ENCODE measurements at regions not wholly inside any gene's neighbourhood (a gene's known extent, or its start where the extent isn't known, plus 50 kb on each side); places are given as distances from the start of the nearest gene placed in this dataset.

DNA sequence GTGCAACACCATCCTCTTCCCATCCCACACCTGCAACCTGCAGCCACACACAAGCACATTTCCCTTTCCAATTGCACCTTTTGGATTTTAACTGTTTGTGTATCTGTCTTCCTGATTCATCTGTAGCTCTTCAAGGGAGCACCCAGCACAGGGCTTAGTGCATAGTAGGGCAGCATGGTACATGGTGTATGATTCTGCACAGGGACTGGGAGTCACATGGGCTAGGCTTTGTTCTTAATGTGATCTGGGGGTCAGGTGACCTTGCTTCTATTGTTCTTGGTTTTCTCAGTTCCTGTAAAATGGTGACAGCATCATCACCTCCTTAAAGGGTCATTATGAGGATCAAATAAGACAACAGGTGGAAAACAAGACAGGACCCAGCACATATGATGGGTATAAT lies 419.3 kb downstream of the MATN1 start:
- H3K4me3 ChIP-seq (ENCODE audit: low read length) = no peak overlapping the region
- no peaks in the 10 kb centered on the region for H3K9me3 ChIP-seq (ENCODE audit: low read length)
- H3K4me1 ChIP-seq (ENCODE audit: low read length) = peaks cover under 1% of the 10 kb centered on the region; the same call in 1 of the 2 replicates
- no peak overlapping the region for H2AFZ ChIP-seq (ENCODE audit: low read length)
- no peak overlapping the region for H3K4me2 ChIP-seq (ENCODE audit: low read depth, low read length, poor library complexity, severe bottlenecking)
- no peaks in the 10 kb centered on the region for H3K27me3 ChIP-seq (ENCODE audit: low read length)
- DNase-seq = no peak
- H3K27ac ChIP-seq (ENCODE audit: low read length) = no peak overlapping the region
- H3K9ac ChIP-seq (ENCODE audit: low read length) = no peak overlapping the region
- no peaks in the 10 kb centered on the region for H4K20me1 ChIP-seq (ENCODE audit: insufficient read depth, low read depth, low read length)
- H3K36me3 ChIP-seq (ENCODE audit: insufficient read depth, low read length) = no peaks in the 10 kb centered on the region
- H3K79me2 ChIP-seq (ENCODE audit: low read length) = no peaks in the 10 kb centered on the region
- H3K9me2 ChIP-seq (replicated peaks; ENCODE audit: insufficient read depth, low read length) = no peaks in the 10 kb centered on the region

DNA sequence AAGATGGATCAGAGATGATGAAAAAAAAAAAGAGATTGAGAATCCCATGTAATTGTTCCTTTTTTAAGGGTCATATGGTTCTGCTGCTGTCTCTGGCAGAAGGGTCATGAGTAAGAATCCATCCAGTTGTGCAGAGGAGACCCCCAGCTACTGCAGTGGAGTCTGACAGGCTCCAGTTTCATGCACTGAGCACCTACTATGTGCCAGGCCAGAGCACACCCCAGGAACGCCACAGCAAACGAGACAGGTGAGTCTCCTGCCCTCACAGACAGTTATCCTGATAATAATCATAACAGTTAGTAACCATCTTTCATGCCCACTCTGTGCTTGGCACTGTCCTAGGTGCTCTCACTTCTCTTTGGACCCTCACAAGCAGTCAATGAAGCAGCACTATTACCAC lies 420.0 kb downstream of the MATN1 start:
- H2AFZ ChIP-seq (ENCODE audit: low read length) = no peak overlapping the region
- no peak overlapping the region for H3K4me2 ChIP-seq (ENCODE audit: low read depth, low read length, poor library complexity, severe bottlenecking)
- no peaks in the 10 kb centered on the region for H3K36me3 ChIP-seq (ENCODE audit: insufficient read depth, low read length)
- H3K4me3 ChIP-seq (ENCODE audit: low read length) = no peak overlapping the region
- H3K79me2 ChIP-seq (ENCODE audit: low read length) = no peaks in the 10 kb centered on the region
- no peaks in the 10 kb centered on the region for H3K9me2 ChIP-seq (replicated peaks; ENCODE audit: insufficient read depth, low read length)
- H3K9ac ChIP-seq (ENCODE audit: low read length) = no peak overlapping the region
- peaks cover 6% of the 10 kb centered on the region for H3K4me1 ChIP-seq (ENCODE audit: low read length)
- no peaks in the 10 kb centered on the region for H3K27me3 ChIP-seq (ENCODE audit: low read length)
- H3K27ac ChIP-seq (ENCODE audit: low read length) = no peak overlapping the region
- no peak for DNase-seq
- H3K9me3 ChIP-seq (ENCODE audit: low read length) = no peaks in the 10 kb centered on the region
- H4K20me1 ChIP-seq (ENCODE audit: insufficient read depth, low read depth, low read length) = no peaks in the 10 kb centered on the region

DNA sequence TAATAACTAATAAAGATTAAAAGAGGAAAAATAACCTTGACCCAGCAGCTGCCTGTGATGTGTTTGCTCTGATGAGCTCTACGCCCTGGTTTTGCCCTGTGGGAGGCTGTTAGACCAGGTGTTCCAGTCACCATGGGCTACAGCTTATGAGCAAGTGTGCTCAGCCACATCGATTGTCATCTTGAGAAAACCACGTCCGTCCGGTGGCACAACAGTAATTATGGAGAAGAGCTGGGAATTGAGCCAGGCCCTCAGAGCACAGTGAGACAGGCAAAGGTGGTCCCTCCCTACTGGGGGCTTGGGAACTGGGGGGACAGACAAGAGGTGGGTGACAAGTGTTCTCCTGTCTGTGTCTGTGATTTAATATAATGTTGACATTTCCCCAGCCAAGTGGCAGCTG lies 420.5 kb downstream of the MATN1 start:
- Histone ChIP-seq H4K20me1 (ENCODE audit: insufficient read depth, low read depth, low read length) (no peaks in the 10 kb centered on the region), H3K27me3 (ENCODE audit: low read length) (no peaks in the 10 kb centered on the region; the same call in 1 of the 2 replicates), H3K4me3 (ENCODE audit: low read length) (no peak overlapping the region), H3K9ac (ENCODE audit: low read length) (no peak overlapping the region), H3K27ac (ENCODE audit: low read length) (no peak overlapping the region), H3K9me2 (replicated peaks; ENCODE audit: insufficient read depth, low read length) (no peaks in the 10 kb centered on the region), H3K9me3 (ENCODE audit: low read length) (no peaks in the 10 kb centered on the region), H2AFZ (ENCODE audit: low read length) (no peak overlapping the region), H3K4me1 (ENCODE audit: low read length) (peaks cover 6% of the 10 kb centered on the region), H3K79me2 (ENCODE audit: low read length) (no peaks in the 10 kb centered on the region), H3K36me3 (ENCODE audit: insufficient read depth, low read length) (no peaks in the 10 kb centered on the region), H3K4me2 (ENCODE audit: low read depth, low read length, poor library complexity, severe bottlenecking) (no peak overlapping the region)
- no peak for DNase-seq

DNA sequence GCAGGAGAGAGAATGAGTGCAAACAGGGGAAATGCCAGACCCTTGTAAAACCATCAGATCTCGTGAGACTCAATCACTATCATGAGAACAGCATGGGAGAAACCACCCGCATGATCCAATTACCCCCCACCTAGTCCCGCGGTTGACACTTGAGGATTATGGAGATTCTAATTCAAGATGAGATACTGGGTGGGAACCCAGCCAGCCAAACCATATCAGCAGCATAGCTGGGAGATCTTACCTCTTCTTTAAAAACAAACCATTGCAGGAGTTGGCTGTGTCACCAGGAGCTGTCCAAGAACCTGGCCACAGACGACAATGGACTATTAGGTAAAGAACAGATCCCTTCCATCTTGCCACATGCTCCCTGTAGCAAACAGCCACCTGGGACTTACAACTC lies 422.7 kb downstream of the MATN1 start:
- H2AFZ ChIP-seq (ENCODE audit: low read length) = no peak overlapping the region
- H3K4me2 ChIP-seq (ENCODE audit: low read depth, low read length, poor library complexity, severe bottlenecking) = no peak overlapping the region
- no peak overlapping the region for H3K9ac ChIP-seq (ENCODE audit: low read length)
- H3K27ac ChIP-seq (ENCODE audit: low read length) = no peak overlapping the region
- no peak overlapping the region for H3K4me3 ChIP-seq (ENCODE audit: low read length)
- no peaks in the 10 kb centered on the region for H3K79me2 ChIP-seq (ENCODE audit: low read length)
- no peaks in the 10 kb centered on the region for H3K9me2 ChIP-seq (replicated peaks; ENCODE audit: insufficient read depth, low read length)
- no peaks in the 10 kb centered on the region for H3K9me3 ChIP-seq (ENCODE audit: low read length)
- no peaks in the 10 kb centered on the region; the same call in 1 of the 2 replicates for H3K27me3 ChIP-seq (ENCODE audit: low read length)
- H3K4me1 ChIP-seq (ENCODE audit: low read length) = peaks cover 6% of the 10 kb centered on the region
- H3K36me3 ChIP-seq (ENCODE audit: insufficient read depth, low read length) = no peaks in the 10 kb centered on the region
- DNase-seq = no peak
- no peaks in the 10 kb centered on the region for H4K20me1 ChIP-seq (ENCODE audit: insufficient read depth, low read depth, low read length)

DNA sequence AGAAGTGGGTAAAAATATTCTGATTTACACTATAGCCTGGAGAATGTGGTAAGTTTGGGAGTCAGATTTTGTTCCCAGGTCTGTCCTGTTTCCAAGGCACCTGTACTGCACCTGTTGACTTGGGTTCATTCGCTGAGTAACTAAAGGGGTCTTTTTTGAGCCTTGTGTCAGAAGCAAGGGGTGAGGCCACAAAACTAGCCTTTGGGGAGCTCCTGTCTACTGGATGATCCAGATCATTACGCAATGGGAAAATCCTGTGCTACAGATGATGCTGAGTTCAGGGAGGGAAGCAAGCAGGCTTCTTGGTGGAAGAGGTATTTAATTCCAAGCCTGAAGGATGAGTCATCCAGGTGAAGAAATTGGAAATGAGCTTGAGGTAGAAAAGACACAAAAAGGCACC lies 424.0 kb downstream of the MATN1 start:
- Histone ChIP-seq H3K9me2 (replicated peaks; ENCODE audit: insufficient read depth, low read length) (no peaks in the 10 kb centered on the region), H3K27me3 (ENCODE audit: low read length) (no peaks in the 10 kb centered on the region; the same call in 1 of the 2 replicates), H3K27ac (ENCODE audit: low read length) (no peak overlapping the region), H3K4me2 (ENCODE audit: low read depth, low read length, poor library complexity, severe bottlenecking) (no peak overlapping the region), H3K9ac (ENCODE audit: low read length) (no peak overlapping the region), H2AFZ (ENCODE audit: low read length) (no peak overlapping the region), H3K9me3 (ENCODE audit: low read length) (no peaks in the 10 kb centered on the region), H4K20me1 (ENCODE audit: insufficient read depth, low read depth, low read length) (no peaks in the 10 kb centered on the region), H3K36me3 (ENCODE audit: insufficient read depth, low read length) (no peaks in the 10 kb centered on the region), H3K79me2 (ENCODE audit: low read length) (no peaks in the 10 kb centered on the region), H3K4me3 (ENCODE audit: low read length) (no peak overlapping the region), H3K4me1 (ENCODE audit: low read length) (peaks cover 6% of the 10 kb centered on the region)
- DNase-seq = no peak

DNA sequence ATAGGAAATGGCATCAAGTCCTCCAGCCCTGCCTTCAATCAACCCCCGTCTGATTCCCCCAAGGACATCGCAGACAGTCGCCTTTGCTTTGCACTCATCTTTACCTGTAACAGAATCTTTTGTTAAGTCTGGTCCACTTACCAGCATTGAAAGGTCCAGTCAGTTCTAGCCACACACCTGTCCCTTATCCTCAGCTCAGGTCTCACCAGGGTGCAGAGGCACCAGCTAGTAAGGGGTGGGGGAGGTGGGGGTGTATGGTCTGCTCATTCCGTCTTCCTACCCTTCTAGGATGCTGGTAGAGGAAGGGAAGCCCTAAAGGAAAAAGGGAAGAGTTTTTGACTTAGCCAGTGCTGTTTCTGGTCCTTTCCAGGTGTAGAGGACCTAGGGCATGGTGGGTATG lies 427.7 kb downstream of the MATN1 start:
- Histone ChIP-seq H3K9me2 (replicated peaks; ENCODE audit: insufficient read depth, low read length) (no peaks in the 10 kb centered on the region), H4K20me1 (ENCODE audit: insufficient read depth, low read depth, low read length) (no peaks in the 10 kb centered on the region), H3K4me1 (ENCODE audit: low read length) (peaks cover 6% of the 10 kb centered on the region), H3K9ac (ENCODE audit: low read length) (no peak overlapping the region), H3K27me3 (ENCODE audit: low read length) (no peaks in the 10 kb centered on the region; the same call in 1 of the 2 replicates), H3K9me3 (ENCODE audit: low read length) (no peaks in the 10 kb centered on the region), H3K4me3 (ENCODE audit: low read length) (no peak overlapping the region), H3K79me2 (ENCODE audit: low read length) (no peaks in the 10 kb centered on the region), H3K27ac (ENCODE audit: low read length) (no peak overlapping the region), H3K36me3 (ENCODE audit: insufficient read depth, low read length) (no peaks in the 10 kb centered on the region), H3K4me2 (ENCODE audit: low read depth, low read length, poor library complexity, severe bottlenecking) (no peak overlapping the region), H2AFZ (ENCODE audit: low read length) (no peak overlapping the region)
- DNase-seq = no peak

DNA sequence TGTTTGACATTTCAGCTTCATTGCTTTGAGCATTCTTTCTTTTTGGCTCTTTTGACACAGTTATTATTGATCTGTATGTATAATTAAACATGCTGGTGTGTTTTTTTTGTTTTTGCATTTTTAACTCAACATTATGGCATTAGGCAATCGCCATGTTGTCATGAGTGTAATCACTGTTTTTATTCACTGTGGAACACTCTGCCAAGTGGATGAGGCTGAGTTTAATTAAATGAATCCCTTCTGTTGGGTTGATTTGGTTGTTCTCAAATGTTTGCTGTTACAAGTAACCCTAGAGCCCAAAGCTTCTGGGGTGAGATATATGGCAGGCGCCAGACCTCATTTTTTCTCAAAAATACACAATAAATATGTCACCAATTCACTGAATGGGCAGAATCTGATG lies 428.1 kb downstream of the MATN1 start:
- H3K36me3 ChIP-seq (ENCODE audit: insufficient read depth, low read length) = no peaks in the 10 kb centered on the region
- H3K4me2 ChIP-seq (ENCODE audit: low read depth, low read length, poor library complexity, severe bottlenecking) = no peak overlapping the region
- H3K4me1 ChIP-seq (ENCODE audit: low read length) = peaks cover 6% of the 10 kb centered on the region
- no peaks in the 10 kb centered on the region for H3K9me2 ChIP-seq (replicated peaks; ENCODE audit: insufficient read depth, low read length)
- H2AFZ ChIP-seq (ENCODE audit: low read length) = no peak overlapping the region
- no peaks in the 10 kb centered on the region for H3K9me3 ChIP-seq (ENCODE audit: low read length)
- H4K20me1 ChIP-seq (ENCODE audit: insufficient read depth, low read depth, low read length) = no peaks in the 10 kb centered on the region
- no peaks in the 10 kb centered on the region; the same call in 1 of the 2 replicates for H3K27me3 ChIP-seq (ENCODE audit: low read length)
- DNase-seq = no peak
- H3K27ac ChIP-seq (ENCODE audit: low read length) = no peak overlapping the region
- no peaks in the 10 kb centered on the region for H3K79me2 ChIP-seq (ENCODE audit: low read length)
- H3K4me3 ChIP-seq (ENCODE audit: low read length) = no peak overlapping the region
- no peak overlapping the region for H3K9ac ChIP-seq (ENCODE audit: low read length)

DNA sequence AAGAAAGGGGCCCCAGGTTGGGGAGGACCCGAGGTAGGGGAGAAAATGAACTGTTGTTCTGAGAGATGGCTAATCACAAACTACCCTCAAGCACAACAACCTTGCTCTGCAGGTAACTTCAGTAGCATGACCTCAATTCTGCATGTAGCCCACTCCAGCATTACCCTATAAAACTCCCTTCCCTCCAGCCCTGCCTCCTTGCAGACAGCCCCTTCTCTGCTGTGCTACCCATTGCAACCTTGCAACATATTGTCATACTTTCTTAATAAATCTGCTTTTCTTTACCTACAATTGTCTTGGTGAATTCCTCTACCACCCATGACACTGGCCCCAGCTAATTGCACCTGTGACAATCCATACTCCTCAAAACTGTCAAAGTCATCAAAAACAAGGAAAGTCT lies 428.9 kb downstream of the MATN1 start:
- Histone ChIP-seq H3K4me2 (ENCODE audit: low read depth, low read length, poor library complexity, severe bottlenecking) (no peak overlapping the region), H3K9me2 (replicated peaks; ENCODE audit: insufficient read depth, low read length) (no peaks in the 10 kb centered on the region), H3K9me3 (ENCODE audit: low read length) (no peaks in the 10 kb centered on the region), H3K4me1 (ENCODE audit: low read length) (peaks cover 6% of the 10 kb centered on the region), H3K9ac (ENCODE audit: low read length) (no peak overlapping the region), H3K79me2 (ENCODE audit: low read length) (no peaks in the 10 kb centered on the region), H3K27ac (ENCODE audit: low read length) (no peak overlapping the region), H3K4me3 (ENCODE audit: low read length) (no peak overlapping the region), H3K36me3 (ENCODE audit: insufficient read depth, low read length) (no peaks in the 10 kb centered on the region), H3K27me3 (ENCODE audit: low read length) (no peaks in the 10 kb centered on the region; the same call in 1 of the 2 replicates), H4K20me1 (ENCODE audit: insufficient read depth, low read depth, low read length) (no peaks in the 10 kb centered on the region), H2AFZ (ENCODE audit: low read length) (no peak overlapping the region)
- DNase-seq = no peak

DNA sequence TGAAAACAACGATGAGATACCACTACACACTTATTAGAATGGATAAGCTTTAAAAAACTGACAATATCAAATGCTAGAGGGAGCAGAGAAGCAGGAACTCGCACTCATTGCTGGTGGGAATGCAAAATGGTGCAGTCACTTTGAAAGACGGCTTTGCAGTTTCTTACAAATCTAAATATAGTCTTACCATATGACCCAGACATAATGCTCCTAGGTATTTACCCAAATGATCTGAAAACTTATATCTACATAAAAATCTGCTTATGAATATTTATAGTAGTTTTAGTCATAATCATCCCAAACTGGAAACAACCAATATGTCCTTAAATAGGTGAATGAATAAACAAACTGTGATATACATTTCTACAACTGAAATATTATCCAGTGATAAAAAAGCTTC lies 430.9 kb downstream of the MATN1 start:
- Histone ChIP-seq H3K9me3 (ENCODE audit: low read length) (no peaks in the 10 kb centered on the region), H3K4me2 (ENCODE audit: low read depth, low read length, poor library complexity, severe bottlenecking) (no peak overlapping the region), H3K4me3 (ENCODE audit: low read length) (no peak overlapping the region), H3K79me2 (ENCODE audit: low read length) (no peaks in the 10 kb centered on the region), H2AFZ (ENCODE audit: low read length) (no peak overlapping the region), H3K9ac (ENCODE audit: low read length) (no peak overlapping the region), H3K27ac (ENCODE audit: low read length) (no peak overlapping the region), H3K27me3 (ENCODE audit: low read length) (no peaks in the 10 kb centered on the region), H3K9me2 (replicated peaks; ENCODE audit: insufficient read depth, low read length) (no peaks in the 10 kb centered on the region), H3K4me1 (ENCODE audit: low read length) (no peaks in the 10 kb centered on the region), H4K20me1 (ENCODE audit: insufficient read depth, low read depth, low read length) (no peaks in the 10 kb centered on the region), H3K36me3 (ENCODE audit: insufficient read depth, low read length) (no peaks in the 10 kb centered on the region)
- no peak for DNase-seq
